ENCODE measurements at regions not wholly inside any gene's neighbourhood (a gene's known extent, or its start where the extent isn't known, plus 50 kb on each side); places are given as distances from the start of the nearest gene placed in this dataset.
A peak's percentile ranks its signal among the peaks of the same experiment; 100 is the strongest.

DNA sequence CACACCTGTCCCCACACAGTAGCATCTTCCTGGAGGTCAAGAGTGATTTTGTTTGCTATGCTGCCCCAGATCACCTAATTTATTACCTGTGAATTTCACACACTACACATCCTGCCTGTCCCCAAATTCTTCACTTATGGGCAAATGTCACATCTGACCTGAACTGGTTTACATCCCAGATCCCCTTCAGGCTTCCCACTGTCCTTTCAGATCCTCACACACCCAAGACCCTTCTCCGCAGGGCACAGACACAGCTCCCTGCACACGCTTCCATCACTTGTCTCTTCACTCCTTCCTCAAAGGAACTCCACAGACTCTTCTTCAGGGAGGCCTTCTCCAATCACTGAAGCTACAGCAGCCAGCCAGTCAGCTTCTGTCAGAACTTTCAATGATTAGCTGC lies 118.7 kb upstream of the IGLL5 start:
- no peaks in the 10 kb centered on the region for H3K36me3 ChIP-seq
- TF ChIP-seq, protein P1, sequence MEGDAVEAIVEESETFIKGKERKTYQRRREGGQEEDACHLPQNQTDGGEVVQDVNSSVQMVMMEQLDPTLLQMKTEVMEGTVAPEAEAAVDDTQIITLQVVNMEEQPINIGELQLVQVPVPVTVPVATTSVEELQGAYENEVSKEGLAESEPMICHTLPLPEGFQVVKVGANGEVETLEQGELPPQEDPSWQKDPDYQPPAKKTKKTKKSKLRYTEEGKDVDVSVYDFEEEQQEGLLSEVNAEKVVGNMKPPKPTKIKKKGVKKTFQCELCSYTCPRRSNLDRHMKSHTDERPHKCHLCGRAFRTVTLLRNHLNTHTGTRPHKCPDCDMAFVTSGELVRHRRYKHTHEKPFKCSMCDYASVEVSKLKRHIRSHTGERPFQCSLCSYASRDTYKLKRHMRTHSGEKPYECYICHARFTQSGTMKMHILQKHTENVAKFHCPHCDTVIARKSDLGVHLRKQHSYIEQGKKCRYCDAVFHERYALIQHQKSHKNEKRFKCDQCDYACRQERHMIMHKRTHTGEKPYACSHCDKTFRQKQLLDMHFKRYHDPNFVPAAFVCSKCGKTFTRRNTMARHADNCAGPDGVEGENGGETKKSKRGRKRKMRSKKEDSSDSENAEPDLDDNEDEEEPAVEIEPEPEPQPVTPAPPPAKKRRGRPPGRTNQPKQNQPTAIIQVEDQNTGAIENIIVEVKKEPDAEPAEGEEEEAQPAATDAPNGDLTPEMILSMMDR (IDR thresholded peaks at IDR 0.05): no peak
- TF ChIP-seq EZH2phosphoT487 (IDR thresholded peaks at IDR 0.05) (no peak), EZH2 (IDR thresholded peaks at IDR 0.05) (no peak)
- DNase-seq (ENCODE audit: low spot score): no peak
- no peaks in the 10 kb centered on the region for H3F3A ChIP-seq (ENCODE audit: low read depth)
- H3K27ac Mint-ChIP-seq: no peak overlapping the region
- H3K9ac ChIP-seq: no peak overlapping the region
- peaks cover 4% of the 10 kb centered on the region for H4K20me1 ChIP-seq (ENCODE audit: low read depth)
- no peaks in the 10 kb centered on the region for H3K9me3 Mint-ChIP-seq
- peaks cover 6% of the 10 kb centered on the region for H3K27me3 Mint-ChIP-seq (ENCODE audit: insufficient read depth, low read depth)
- no peaks in the 10 kb centered on the region for H3K9me3 ChIP-seq (ENCODE audit: low read depth)
- H3K27ac ChIP-seq: no peak overlapping the region
- no peaks in the 10 kb centered on the region for H3K36me3 Mint-ChIP-seq
- H3K4me1 ChIP-seq: no peaks in the 10 kb centered on the region
- H3K4me1 Mint-ChIP-seq: no peaks in the 10 kb centered on the region
- H3K4me3 Mint-ChIP-seq: no peak overlapping the region
- H3K4me3 ChIP-seq: no peak overlapping the region
- no peak overlapping the region for H2AFZ ChIP-seq (replicated peaks)
- no peak overlapping the region for H3K4me2 ChIP-seq
- no peaks in the 10 kb centered on the region for H3K79me2 ChIP-seq (ENCODE audit: low read depth)
- peaks cover 95% of the 10 kb centered on the region for H3K27me3 ChIP-seq

DNA sequence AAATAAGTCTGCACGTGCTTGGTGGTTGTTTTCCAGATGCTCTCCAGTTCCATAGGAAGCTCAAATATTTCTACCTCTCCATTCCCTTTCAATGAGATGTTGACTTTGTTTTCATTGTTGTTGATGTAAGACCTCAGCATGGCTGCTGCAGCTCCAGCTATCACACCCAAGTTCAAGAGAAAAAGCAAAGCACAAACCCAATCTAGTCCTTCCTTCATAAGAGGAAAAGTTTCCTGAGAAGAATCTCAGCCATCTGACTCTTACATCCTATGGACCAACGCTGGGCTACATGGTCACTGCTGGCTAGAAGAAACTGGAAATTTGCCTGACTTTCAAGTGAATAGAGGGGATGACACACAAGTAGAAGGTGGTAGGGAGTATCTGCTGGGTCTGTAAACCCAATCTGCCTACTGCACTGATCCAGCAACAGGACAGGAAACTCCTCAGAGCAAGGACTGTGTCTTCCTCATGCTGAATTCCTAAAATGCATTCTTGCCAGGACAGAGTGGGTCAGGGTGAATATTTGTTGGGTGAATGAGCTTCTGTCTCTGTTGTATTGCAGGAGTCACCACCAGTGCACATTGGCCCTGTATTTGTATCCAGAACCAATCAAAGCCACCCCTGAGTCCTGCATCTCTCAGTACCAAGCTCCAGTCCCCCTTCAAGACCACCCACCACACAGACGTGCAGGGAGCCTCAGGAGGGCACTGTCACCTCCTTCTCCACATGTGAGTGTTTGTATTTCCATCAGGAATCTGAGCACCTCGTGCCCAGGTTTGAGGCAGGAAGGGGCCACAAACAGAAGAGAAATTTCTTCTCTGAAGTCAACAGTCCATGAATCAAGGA lies 118.0 kb upstream of the IGLL5 start:
- TF ChIP-seq, protein P1 (IDR thresholded peaks at IDR 0.05): no peak
- TF ChIP-seq EZH2phosphoT487 (IDR thresholded peaks at IDR 0.05) (no peak), EZH2 (IDR thresholded peaks at IDR 0.05) (no peak)
- peaks cover 6% of the 10 kb centered on the region for H3K27me3 Mint-ChIP-seq (ENCODE audit: insufficient read depth, low read depth)

DNA sequence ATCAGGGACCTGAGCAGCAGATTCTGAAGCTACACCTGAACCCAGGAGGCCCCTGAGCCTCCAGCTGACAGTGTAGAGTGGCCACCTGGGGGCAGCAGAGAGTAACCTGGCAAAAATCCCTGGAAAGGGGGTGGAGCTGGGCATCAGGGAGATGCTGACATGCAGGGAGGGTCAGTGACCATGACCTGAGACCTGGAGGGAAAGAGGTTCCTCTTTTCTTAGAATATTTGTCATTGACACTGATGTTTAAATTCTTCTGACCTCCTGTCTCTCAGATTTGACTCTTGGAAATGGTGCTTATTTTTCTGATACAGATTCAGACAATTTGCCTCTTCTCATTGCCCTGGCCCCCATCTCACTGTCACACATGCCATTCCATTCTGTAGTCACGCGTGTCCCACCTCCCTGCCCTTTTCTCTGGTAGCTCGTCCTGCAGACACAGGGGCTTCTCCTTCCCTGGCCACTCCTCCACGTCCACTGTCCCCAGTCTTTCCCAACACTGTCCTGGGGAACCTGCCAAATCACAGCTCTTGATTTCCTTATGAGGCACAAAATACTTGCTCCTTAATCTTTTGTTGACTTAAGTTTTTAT lies 117.2 kb upstream of the IGLL5 start:
- peaks cover 6% of the 10 kb centered on the region for H3K27me3 Mint-ChIP-seq (ENCODE audit: insufficient read depth, low read depth)
- H3F3A ChIP-seq (ENCODE audit: low read depth): no peaks in the 10 kb centered on the region
- TF ChIP-seq EZH2 (IDR thresholded peaks at IDR 0.05) (no peak), EZH2phosphoT487 (IDR thresholded peaks at IDR 0.05) (no peak)
- TF ChIP-seq, protein P1 (IDR thresholded peaks at IDR 0.05): peak; percentile 85
- peaks cover 96% of the 10 kb centered on the region for H3K27me3 ChIP-seq
- H3K4me1 Mint-ChIP-seq: no peaks in the 10 kb centered on the region
- H3K27ac Mint-ChIP-seq: no peak overlapping the region
- no peaks in the 10 kb centered on the region for H3K36me3 Mint-ChIP-seq
- H3K4me3 ChIP-seq: no peak overlapping the region
- no peak overlapping the region for H3K4me2 ChIP-seq
- no peaks in the 10 kb centered on the region for H3K36me3 ChIP-seq
- H3K9ac ChIP-seq: no peak overlapping the region
- H4K20me1 ChIP-seq (ENCODE audit: low read depth): peaks cover 4% of the 10 kb centered on the region
- no peaks in the 10 kb centered on the region for H3K9me3 ChIP-seq (ENCODE audit: low read depth)
- H3K9me3 Mint-ChIP-seq: no peaks in the 10 kb centered on the region
- no peak overlapping the region for H3K4me3 Mint-ChIP-seq
- H3K27ac ChIP-seq: no peak overlapping the region
- DNase-seq (ENCODE audit: low spot score): peak; percentile 68
- H2AFZ ChIP-seq (replicated peaks): no peak overlapping the region
- no peaks in the 10 kb centered on the region for H3K4me1 ChIP-seq
- no peaks in the 10 kb centered on the region for H3K79me2 ChIP-seq (ENCODE audit: low read depth)

More for the DNA sequence above, 118.0 kb upstream of the IGLL5 start:
- Histone ChIP-seq H3K4me1 (no peaks in the 10 kb centered on the region), H4K20me1 (ENCODE audit: low read depth) (peaks cover 4% of the 10 kb centered on the region), H3K4me2 (no peak overlapping the region), H3K9ac (no peak overlapping the region), H3K36me3 (no peaks in the 10 kb centered on the region), H3K4me3 (no peak overlapping the region), H3K27ac (no peak overlapping the region), H3K79me2 (ENCODE audit: low read depth) (no peaks in the 10 kb centered on the region), H3K9me3 (ENCODE audit: low read depth) (no peaks in the 10 kb centered on the region), H3F3A (ENCODE audit: low read depth) (no peaks in the 10 kb centered on the region), H2AFZ (replicated peaks) (no peak overlapping the region), H3K27me3 (peaks cover 95% of the 10 kb centered on the region)
- Mint-ChIP-seq H3K36me3 (no peaks in the 10 kb centered on the region), H3K4me1 (no peaks in the 10 kb centered on the region), H3K9me3 (no peaks in the 10 kb centered on the region), H3K27ac (no peak overlapping the region), H3K4me3 (no peak overlapping the region)
- DNase-seq (ENCODE audit: low spot score): peak; percentile 8

All from neural progenitor cell (in vitro differentiated cells).